GM10266 (cell line): ENCODE measurements at regions not wholly inside any gene's neighbourhood (a gene's known extent, or its start where the extent isn't known, plus 50 kb on each side); places are given as distances from the start of the nearest gene placed in this dataset.

ENCODE experiments used
- DNase-seq: peaks from one replicate; pipeline ENCODE4 v3.0.0; 2012; ENCODE audit errors: extremely low spot score
- CTCF ChIP-seq: IDR thresholded peaks from 2 replicates; pipeline ENCODE4 v1.5.1; 2012; ENCODE audit warnings: mild to moderate bottlenecking, low read depth; ENCODE audit not compliant: control insufficient read depth, insufficient read depth; ENCODE audit errors: missing control alignments

- DNase-seq: no peak
- TF ChIP-seq CTCF: no peak
These were observed 161.7 kb downstream of the DHX15 start for GRCh38 chr4:24422644-24423043.

- peak; percentile 66 for DNase-seq
- TF ChIP-seq CTCF: peak; percentile 97
These were observed 164.9 kb downstream of the DHX15 start for GRCh38 chr4:24419181-24420034.

GRCh38 chr4:24417206-24417605, 167.1 kb downstream of the DHX15 start:
- DNase-seq: no peak
- no peak for TF ChIP-seq CTCF

GRCh38 chr4:24416293-24416692, 168.1 kb downstream of the DHX15 start:
- TF ChIP-seq CTCF: no peak
- no peak for DNase-seq

GRCh38 chr4:24413311-24413784, 171.0 kb downstream of the DHX15 start:
- TF ChIP-seq CTCF: no peak
- DNase-seq: no peak

GRCh38 chr4:24411806-24412205, 172.5 kb downstream of the DHX15 start:
- no peak for DNase-seq
- no peak for TF ChIP-seq CTCF

- no peak for DNase-seq
- TF ChIP-seq CTCF: no peak
These were observed 173.1 kb downstream of the DHX15 start for GRCh38 chr4:24411299-24411698.
